Body of pancreas (tissue), 4 donors: ENCODE measurements at regions not wholly inside any gene's neighbourhood (a gene's known extent, or its start where the extent isn't known, plus 50 kb on each side); places are given as distances from the start of the nearest gene placed in this dataset.

Experiments used
- ATAC-seq: fragments of 150-250 bp; one replicate; pipeline ENCODE4 v1.9.1; 2016
- DNase-seq, 4 donors: peaks; one replicate each; pipeline ENCODE4 v3.0.0-alpha.2; 2019
- H3K27ac ChIP-seq, 4 donors: fragments of 200-600 bp; sonication (generic); 1 replicate in 3 of 4; 2 replicates in 1 of 4; pipeline versions ENCODE4 v1.5.1 to v1.6.1; 2016 to 2019; ENCODE audit warnings: mild to moderate bottlenecking in 1 of 4, mixed read lengths in 1 of 4, moderate library complexity in 1 of 4
- H3K27me3 ChIP-seq, 2 donors: fragments of 200-600 bp; sonication (generic); one replicate each; pipeline ENCODE4 v1.6.0; 2016; ENCODE audit warnings: mild to moderate bottlenecking in 1 of 2
- H3K36me3 ChIP-seq, 2 donors: fragments of 200-600 bp; sonication (generic); replicated peaks in 1 of 2; 2 replicates each; pipeline ENCODE4 v1.5.1; 2016; ENCODE audit warnings: low read depth in 2 of 2; ENCODE audit not compliant: insufficient read depth in 1 of 2
- H3K4me1 ChIP-seq: fragments of 200-600 bp; sonication (generic); one replicate; pipeline ENCODE4 v1.6.0; 2016
- H3K4me3 ChIP-seq, 2 donors: fragments of 200-600 bp; sonication (generic); 1 replicate in 1 of 2; 2 replicates in 1 of 2; pipeline ENCODE4 v1.5.1; 2016 to 2019
- H3K9me3 ChIP-seq, 3 donors: fragments of 200-600 bp; sonication (generic); 1 replicate in 2 of 3; 2 replicates in 1 of 3; pipeline ENCODE4 v1.5.1; 2016
- POLR2A ChIP-seq, 3 donors: fragments of 450-650 bp; IDR thresholded peaks; one replicate each; pipeline ENCODE4 v1.6.1; 2016; ENCODE audit warnings: antibody characterized with exemption in 3 of 3, mild to moderate bottlenecking in 2 of 3
- WGBS, 2 donors: methylation state at CpG; one replicate each; pipeline ENCODE4 v1.1.5; 2017; 5-methylcytosine and 5-hydroxymethylcytosine counted together
- intact Hi-C: fragments of 100-400 bp; cut with DNase I; formaldehyde crosslinking; loops from one replicate; pipeline ENCODE4 v1.15.1; 2023
- TF ChIP-seq, protein P1 (sequence below), 7 experiments: fragments of 450-650 bp in 4 of 7; fragments of 200-600 bp in 3 of 7; sonication (generic) in 3 of 7; IDR thresholded peaks; one replicate each; pipeline ENCODE4 v1.5.1; 2016 to 2019; ENCODE audit warnings: antibody characterized with exemption in 7 of 7

DNA sequence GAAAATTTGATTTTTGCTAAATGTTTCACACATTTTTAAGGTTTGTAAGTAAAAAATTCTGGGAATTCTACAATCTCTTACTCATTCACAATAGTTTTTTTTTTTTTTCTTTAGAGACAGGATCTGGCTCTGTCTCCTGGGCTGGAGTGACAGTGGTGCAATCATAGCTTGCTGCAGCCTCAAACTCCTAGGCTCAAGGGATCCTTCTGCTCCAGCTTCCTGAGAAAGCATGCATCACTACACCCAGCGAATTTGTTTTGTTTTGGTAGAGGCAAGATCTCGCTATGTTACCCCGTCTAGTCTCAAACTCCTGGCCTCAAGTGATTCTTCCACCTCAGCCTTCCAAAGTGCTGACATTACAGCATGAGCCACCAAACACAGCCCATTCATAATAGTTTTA, 232.8 kb downstream of the GJA1 start:
- intact Hi-C loops: no loop called here
- TF ChIP-seq POLR2A (IDR thresholded peaks at IDR 0.05): no peak
- TF ChIP-seq, protein P1, sequence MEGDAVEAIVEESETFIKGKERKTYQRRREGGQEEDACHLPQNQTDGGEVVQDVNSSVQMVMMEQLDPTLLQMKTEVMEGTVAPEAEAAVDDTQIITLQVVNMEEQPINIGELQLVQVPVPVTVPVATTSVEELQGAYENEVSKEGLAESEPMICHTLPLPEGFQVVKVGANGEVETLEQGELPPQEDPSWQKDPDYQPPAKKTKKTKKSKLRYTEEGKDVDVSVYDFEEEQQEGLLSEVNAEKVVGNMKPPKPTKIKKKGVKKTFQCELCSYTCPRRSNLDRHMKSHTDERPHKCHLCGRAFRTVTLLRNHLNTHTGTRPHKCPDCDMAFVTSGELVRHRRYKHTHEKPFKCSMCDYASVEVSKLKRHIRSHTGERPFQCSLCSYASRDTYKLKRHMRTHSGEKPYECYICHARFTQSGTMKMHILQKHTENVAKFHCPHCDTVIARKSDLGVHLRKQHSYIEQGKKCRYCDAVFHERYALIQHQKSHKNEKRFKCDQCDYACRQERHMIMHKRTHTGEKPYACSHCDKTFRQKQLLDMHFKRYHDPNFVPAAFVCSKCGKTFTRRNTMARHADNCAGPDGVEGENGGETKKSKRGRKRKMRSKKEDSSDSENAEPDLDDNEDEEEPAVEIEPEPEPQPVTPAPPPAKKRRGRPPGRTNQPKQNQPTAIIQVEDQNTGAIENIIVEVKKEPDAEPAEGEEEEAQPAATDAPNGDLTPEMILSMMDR (IDR thresholded peaks at IDR 0.05): no peak
- H3K27me3 ChIP-seq: no peaks in the 10 kb centered on the region
- no peak overlapping the region for H3K27ac ChIP-seq
- no peaks in the 10 kb centered on the region for H3K4me1 ChIP-seq
- H3K9me3 ChIP-seq: no peaks in the 10 kb centered on the region
- DNase-seq (no peak), ATAC-seq (no peak)
- no peak overlapping the region for H3K4me3 ChIP-seq
- WGBS, 2 donors: 77 to 84% methylated on average over 3 of the region's 3 CpGs
- no peaks in the 10 kb centered on the region for H3K36me3 ChIP-seq

DNA sequence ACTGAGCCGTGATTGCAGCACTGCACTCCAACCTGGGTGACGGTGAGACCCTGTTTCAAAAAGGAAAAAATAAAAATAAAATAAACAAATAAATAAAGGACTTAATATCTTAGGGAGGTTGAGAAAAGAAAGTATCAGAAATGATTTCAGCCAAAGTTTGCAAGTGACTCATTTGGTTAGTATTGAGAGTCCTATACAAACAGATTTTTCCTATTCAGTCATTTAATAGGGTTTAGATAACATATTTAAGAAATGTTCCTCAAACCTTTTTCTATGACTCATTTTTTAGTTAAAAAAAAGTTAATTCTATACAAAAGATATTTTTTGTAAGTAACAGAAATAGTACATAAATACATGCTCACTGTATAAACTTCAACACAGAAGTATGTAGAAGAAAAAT, 235.1 kb downstream of the GJA1 start:
- no peak overlapping the region for H3K27ac ChIP-seq
- WGBS, 2 donors: 89 to 95% methylated on average over 2 of the region's 2 CpGs
- no peaks in the 10 kb centered on the region for H3K9me3 ChIP-seq
- ATAC-seq (no peak), DNase-seq (no peak)
- no peak for TF ChIP-seq POLR2A (IDR thresholded peaks at IDR 0.05)
- TF ChIP-seq, protein P1 (IDR thresholded peaks at IDR 0.05): no peak
- no peaks in the 10 kb centered on the region for H3K27me3 ChIP-seq
- no peaks in the 10 kb centered on the region for H3K4me1 ChIP-seq
- H3K4me3 ChIP-seq: no peak overlapping the region
- intact Hi-C loops: no loop called here
- no peaks in the 10 kb centered on the region for H3K36me3 ChIP-seq

DNA sequence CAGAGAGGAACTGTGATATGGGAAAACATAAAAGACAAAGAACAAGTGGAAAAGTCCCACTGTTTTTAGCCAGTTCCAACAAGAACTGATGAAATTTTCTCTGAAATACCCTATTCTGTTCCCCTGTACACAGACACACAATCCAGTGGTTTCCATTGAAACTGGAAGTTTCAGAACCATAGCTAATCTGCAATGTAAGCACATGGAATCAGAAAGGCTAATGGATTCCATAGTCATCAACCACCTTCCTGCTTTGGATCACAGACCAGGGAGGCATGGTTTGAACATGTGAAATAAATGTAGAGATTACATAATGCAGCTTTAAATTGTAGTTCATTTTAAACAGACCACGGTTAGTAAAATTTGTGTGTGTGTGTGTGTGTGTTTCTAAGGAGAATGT, 242.1 kb downstream of the GJA1 start:
- WGBS, 2 donors: 75 to 83% methylated on average over 1 of the region's 1 CpG
- intact Hi-C loops: no loop called here
- no peaks in the 10 kb centered on the region for H3K4me1 ChIP-seq
- DNase-seq (no peak), ATAC-seq (no peak)
- H3K4me3 ChIP-seq: no peak overlapping the region
- H3K27me3 ChIP-seq: no peaks in the 10 kb centered on the region
- no peak for TF ChIP-seq POLR2A (IDR thresholded peaks at IDR 0.05)
- TF ChIP-seq, protein P1 (IDR thresholded peaks at IDR 0.05): no peak
- H3K27ac ChIP-seq: no peak overlapping the region
- no peaks in the 10 kb centered on the region for H3K36me3 ChIP-seq
- H3K9me3 ChIP-seq: no peaks in the 10 kb centered on the region

DNA sequence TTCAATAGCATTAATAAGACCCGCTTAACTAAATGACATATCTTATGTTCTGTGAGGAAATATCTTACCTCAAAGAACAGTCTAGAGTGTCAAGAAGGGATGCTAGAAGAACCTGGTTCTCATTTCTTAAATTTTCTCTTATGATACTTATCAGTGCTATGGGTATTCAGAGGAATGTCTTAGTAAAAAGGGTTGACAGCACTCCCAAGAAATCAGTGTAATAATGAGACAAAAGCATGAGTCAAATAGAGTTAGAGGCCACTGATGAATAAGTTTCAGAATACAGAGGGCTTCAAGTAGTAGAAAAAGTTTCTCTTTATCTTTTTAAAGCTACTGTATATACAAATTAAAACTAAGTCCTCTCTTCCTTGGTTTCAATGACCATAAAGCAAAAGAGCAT, 242.8 kb downstream of the GJA1 start:
- TF ChIP-seq, protein P1 (IDR thresholded peaks at IDR 0.05): no peak
- TF ChIP-seq POLR2A (IDR thresholded peaks at IDR 0.05): no peak
- Histone ChIP-seq H3K4me3 (no peak overlapping the region), H3K27me3 (no peaks in the 10 kb centered on the region), H3K27ac (no peak overlapping the region), H3K9me3 (no peaks in the 10 kb centered on the region), H3K4me1 (no peaks in the 10 kb centered on the region), H3K36me3 (no peaks in the 10 kb centered on the region)
- intact Hi-C loops: no loop called here
- WGBS, 2 donors: 85 to 86% methylated on average over 1 of the region's 1 CpG
- ATAC-seq (no peak), DNase-seq (no peak)

DNA sequence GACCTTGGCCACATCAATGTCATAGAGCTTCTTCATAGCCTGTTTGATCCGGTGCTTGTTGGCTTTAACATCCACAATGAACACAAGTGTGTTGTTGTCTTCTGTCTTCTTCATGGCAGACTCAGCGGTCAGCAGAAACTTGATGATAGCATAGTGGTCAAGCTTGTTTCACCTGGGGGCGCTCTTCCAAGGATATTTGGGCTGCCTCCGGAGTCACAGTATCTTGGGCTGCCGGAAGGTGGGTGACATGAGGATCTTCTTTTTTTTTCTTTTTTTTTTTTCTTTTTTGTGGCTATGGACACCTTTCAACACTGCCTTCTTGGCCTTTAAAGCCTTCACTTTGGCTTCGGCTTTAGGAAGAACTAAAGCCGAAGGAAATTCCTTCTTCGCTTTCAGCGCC, 244.6 kb downstream of the GJA1 start:
- intact Hi-C loops: no loop called here
- TF ChIP-seq, protein P1 (IDR thresholded peaks at IDR 0.05): no peak
- no peak for TF ChIP-seq POLR2A (IDR thresholded peaks at IDR 0.05)
- Histone ChIP-seq H3K4me3 (no peak overlapping the region), H3K27me3 (no peaks in the 10 kb centered on the region), H3K9me3 (no peaks in the 10 kb centered on the region), H3K27ac (no peak overlapping the region), H3K4me1 (no peaks in the 10 kb centered on the region), H3K36me3 (no peaks in the 10 kb centered on the region)
- DNase-seq (no peak), ATAC-seq (no peak)
- WGBS, 2 donors: 77 to 78% methylated on average over 9 of the region's 9 CpGs
